HG02759 (cell line): ENCODE measurements at regions not wholly inside any gene's neighbourhood (a gene's known extent, or its start where the extent isn't known, plus 50 kb on each side); places are given as distances from the start of the nearest gene placed in this dataset.

ENCODE experiments used
- ATAC-seq: cut with Tn5 transposase; IDR thresholded peaks from one replicate; pipeline ENCODE4 v1.9.1; 2021; ENCODE audit warnings: mild to moderate bottlenecking, moderate library complexity; ENCODE audit not compliant: unreplicated experiment

DNA sequence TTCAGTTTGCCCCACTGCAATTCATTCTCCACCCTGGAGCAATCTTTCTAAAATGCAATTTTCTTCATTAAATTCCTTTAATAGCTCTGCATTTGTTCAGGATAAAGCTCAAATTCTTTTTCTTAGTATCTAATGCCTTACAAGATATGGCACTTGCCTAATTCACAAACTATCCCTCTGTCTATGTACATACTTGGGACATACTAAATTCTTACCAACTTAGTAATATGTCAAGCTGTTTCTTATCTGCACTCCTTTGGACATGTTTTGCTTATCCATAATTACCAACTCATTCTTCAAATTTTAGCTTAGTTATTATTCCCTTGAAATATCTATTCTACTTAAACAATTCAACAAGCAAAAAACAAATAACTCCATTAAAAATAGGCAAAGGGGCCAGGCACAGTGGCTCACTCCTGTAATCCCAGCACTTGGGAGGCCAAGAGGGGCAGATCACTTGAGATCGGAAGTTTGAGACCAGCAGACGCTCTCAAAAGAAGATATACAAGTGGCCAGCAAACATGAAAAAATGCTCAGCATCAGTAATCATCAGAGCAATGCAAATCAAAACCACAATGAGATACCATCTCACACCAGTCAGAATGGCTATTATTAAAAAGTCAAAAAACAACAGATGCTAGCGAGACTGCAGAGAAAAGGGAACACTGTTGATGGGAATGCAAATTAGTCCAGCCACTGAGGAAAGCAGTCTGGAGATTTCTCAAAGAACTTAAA is 96.9 kb downstream of the FAM76B start:
- ATAC-seq: no peak

DNA sequence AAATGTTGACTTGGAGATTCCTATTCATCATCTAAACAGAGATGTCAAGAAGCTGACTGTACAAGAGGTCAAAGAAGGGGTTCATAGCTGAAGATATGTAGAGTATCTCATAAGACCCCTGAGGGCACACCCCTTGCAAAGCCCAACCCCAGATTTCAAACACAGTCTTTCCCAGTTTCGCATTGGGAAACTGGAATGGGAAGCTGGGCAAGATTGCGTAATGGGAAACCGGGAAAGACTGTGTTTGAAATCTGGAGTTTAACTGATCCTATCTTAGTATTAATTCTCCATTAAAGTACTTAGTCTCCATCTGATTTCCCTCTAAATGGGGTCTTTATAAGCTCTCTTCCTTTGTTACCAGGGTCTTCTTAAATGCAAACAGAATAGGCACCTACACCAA is 99.5 kb downstream of the FAM76B start:
- ATAC-seq: no peak

DNA sequence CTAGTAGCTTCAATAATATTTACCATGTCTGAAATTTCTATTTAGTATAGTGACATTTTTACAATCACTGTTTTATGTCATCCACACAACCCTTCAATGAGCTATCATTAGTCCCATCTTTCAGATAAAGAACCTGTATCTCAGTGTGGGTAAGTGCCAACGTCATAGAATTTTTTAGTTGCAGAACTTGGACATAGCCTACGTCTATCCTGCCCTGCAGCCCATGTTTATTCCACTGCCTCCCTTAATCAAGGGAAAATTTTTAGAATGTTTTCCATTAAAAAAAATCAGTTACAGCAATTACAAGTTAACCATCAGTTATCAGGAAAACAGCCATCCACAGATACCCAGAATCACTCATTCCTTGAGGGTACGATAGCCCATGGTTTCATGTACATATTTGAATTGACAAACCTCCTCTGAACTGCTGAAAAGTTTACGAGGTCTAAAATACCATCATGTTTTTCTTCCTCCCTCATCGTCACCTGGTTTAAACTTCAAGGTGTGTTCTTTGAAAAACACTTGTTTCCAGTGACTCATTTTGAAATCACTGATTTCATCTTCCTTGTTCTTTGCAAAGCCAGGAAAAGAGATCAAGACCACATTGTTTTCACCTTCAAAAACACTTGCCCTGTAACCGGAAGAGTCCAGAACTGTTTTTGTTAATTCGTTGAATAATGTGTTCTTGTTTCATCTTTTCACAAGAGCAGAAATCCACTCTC is 100.9 kb downstream of the FAM76B start:
- ATAC-seq: no peak

DNA sequence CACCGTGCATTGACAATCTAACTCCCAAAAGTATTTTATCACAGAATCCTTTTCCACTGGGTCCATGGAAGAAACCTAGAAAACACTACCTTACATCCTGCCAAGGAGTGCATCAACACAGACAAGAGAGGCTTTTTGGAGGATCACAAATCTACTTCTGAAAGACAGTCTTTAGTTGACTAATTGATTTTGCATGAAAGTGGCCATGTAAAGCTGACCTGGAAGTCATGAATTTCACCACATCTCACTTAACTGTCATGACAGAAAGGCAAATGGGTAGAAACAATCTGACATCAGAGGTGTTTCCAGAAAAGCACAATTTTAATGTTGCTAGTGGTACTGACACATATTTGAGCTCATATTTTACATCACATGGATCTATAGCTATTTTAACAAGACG is 101.6 kb downstream of the FAM76B start:
- ATAC-seq: no peak

DNA sequence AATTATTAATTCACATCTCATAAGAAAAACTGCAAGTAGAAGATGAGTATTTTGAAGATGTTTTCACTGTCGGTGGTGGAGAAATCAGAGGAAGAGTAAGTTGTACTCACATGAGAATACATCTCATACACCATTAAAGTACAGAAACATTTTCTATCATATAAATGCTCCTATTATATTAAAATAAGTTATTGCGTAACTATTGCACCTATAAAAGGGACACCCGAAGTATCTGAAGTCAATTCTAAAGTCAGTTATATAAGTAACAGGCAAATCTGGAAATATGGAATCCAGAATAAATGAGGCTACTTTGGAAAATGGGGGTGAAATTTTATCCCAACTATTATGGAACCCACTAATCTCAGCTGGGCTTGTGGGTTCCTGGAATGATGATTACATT is 103.3 kb downstream of the FAM76B start:
- ATAC-seq: no peak

DNA sequence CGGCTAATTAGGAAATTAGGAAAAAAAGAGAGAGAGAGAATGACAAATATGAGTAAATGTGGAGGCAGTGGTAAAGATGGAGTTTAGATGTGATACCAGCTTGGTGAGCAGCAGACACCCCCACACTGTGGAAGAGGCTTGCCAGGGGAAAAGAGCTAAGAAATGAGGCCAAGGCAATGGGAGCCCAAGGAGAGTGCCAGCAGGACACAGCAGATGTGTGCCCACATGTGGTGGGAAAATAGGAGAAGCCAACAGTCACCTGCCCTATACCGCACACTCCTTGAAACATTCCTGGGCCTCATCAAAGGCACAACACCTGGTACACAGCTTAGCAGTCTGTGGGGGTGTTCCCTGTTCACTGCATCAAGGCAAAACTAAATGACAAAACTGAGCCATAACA is 104.9 kb downstream of the FAM76B start:
- no peak for ATAC-seq

DNA sequence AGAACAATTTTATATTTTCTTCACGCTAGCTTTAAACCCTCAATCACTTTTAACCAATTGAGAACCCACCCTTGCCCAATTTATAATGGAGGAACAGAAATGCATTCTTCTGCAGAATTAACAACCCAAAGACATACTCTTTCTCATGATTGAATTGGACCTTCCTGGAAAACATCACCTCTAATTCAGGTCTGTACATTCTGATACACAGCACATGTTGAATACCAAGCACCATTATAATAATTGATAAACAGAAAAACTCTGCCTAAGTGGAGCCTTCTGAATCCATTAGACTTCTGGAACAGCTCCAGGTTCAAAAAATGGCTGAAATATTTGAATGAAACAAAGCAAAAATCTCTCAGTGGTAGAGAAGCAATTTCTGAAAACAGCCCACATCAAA is 105.4 kb downstream of the FAM76B start:
- no peak for ATAC-seq

DNA sequence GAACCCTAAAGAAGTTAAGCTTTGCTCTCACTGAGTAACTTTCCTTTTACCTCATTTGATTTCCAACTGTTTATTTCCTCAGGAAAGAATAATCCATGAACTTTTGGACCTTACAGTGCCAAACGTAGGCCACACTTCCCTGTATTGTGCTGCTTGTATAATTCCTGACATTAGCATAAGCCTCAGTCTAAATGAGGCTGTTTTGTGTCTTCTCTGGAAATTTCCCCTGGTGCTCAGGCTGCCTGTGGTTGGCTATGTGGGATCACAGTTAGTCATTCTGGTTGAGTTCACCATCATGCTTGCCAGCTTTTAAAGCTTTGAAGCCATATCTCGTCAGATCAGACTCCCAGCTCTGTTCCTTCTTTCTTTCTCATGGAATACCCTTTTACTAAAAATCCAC is 107.0 kb downstream of the FAM76B start:
- peak; percentile 45 for ATAC-seq

DNA sequence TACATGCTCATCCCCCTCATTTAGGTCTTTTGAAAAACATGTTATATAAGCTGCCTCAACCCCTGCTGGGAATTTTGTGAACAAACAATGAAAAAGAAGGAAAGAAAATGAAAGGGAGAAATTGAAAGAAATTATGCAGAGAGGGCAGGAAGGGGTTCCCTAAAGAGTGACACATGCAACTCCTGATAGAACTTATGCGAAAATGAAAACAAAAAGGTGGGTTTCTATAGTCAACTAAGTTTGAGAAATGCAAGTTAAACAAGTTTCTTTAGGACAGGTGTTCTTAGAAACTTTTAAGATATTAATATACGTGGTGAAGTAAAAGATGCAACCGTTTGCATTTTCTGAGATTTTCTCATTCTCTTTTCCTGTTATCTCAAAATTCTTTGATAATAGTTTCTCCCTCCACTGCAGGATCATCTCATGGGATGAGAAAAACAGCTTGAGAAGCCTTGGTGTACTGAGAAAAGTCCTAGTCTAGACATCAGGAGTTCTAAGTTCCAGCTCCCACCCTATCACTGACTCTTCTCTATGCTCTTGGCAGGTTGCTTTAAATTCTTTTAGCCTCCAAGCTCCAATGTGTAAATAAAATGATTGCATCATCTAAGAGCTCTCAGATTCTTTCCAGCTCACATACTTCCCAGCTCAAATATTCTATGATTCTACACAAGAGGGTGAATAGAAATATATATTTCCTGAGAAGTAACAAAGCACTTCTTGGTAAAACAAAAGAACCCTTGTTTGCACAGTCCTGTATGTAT is 109.2 kb downstream of the FAM76B start:
- ATAC-seq: no peak

DNA sequence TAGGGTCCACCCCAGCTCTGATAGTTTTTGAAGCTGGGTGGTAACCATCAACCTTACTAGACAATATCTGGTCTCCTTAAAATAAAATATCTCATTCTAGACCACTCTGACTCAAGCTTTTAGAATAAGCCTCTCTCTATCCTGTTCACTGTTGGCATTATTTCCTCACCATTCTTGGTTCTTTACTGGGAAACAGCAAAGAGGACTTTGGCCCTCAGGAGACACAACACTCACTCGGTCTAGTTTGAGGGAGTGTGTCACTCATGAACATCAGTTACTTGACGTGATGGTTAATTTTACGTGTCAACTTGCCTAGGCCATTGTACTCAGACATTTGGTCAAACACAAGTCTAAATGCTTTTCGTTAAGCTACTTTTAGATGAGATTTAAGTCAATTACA is 110.6 kb downstream of the FAM76B start:
- no peak for ATAC-seq

DNA sequence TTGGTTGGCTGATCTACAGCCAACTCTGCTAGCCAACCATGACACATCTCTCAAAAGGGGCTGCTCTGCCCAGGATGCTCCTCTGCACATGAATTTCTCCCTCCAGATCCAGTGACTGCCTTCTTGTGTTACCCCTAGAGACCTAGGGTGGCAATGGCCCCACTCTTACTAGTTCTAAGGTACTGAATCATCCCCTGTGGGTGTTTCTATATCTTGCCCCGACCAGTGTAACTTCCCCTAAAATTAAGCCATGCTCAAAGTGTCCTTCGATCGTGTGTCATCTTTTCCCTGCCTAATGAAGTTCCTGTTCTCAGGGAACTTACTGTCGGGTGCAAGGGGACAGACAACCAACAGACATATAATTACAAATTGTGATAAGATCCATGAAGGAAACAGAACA is 113.3 kb downstream of the FAM76B start:
- ATAC-seq: no peak

DNA sequence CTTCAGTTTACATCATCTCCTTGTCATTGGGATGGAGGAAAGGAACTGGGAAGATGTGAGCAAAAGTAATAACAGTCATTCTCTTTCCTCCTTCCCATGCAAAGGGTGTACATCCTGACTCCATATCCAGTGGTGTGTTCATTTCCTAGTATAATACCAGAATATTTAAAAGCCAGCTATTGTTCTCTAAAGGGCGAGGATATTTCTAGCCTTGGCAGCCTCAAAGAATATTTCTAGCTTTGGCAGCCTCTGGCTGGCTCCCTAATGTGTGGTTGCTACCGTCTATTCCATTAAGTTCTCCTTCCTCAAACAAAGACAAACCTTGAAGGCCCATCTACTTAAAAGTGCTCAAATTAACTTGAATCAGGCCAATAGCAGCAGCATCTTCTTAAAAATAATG is 114.0 kb downstream of the FAM76B start:
- ATAC-seq: no peak

DNA sequence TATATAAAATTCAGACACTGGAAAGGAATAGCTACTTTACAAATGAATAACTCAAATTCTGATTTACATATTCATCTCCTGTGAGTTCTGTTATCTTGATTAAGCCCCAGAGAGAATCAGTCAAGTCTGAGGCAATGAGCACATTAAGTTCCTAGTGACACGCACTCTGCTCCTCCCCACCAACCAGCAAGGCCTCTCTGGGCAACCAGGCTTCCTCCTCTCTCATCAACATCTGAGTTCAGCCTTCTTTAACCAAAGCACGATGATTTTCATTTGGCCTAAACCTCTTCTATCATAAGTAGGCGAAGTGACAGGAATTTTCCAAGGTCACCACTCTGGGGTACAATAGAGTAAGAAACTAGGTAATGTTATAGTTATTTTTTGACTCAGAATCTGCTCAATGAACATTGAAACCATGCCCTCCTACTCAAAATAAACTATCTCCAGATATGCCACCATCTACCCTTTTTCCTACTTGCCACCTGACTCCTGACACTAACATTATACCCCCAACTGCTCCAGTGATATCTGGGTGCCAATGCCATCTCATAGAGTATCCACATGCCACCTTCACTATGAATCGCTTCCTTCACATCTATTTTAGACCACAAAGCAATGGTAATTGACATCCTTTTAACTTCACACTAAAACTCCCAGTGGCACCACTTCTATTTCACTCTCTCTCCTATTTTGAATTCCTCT is 114.8 kb downstream of the FAM76B start:
- no peak for ATAC-seq

DNA sequence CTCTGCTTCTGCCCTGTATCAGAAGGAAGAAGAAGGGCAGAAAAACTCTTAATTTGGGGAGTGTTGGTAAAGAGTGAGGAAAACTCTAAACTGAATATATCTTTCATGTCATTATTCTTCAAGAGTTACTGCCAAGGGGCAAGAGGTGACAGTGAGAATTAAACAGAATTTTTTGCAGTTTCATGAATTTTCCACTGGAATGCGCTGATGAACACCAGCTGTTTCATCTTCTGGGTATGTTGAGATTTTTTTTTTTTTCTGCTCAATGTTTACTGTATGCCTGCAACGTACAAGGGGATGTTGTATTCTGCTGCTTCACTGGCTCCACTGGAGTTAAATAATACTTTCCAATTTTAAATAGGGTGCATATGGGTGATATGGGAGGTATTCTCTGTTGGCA is 117.8 kb downstream of the FAM76B start:
- ATAC-seq: no peak

DNA sequence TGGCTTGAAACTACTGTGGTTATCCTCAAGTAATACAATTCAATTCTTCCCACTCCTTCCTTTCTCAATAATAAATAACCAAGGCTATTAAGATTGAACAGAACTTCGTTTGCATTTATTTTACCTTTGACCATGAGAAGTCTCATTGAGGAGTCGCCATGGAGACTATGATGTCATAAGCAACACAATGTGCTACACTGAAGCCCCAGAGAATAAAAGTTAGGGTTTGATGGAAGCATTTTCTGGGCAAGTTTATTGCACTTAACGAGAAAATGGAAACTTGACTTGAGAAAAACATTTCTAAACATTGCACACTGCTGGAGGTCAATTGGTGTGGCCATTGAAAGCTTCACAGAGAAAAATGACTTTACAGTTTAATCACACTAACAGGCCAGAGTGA is 121.5 kb downstream of the FAM76B start:
- no peak for ATAC-seq

DNA sequence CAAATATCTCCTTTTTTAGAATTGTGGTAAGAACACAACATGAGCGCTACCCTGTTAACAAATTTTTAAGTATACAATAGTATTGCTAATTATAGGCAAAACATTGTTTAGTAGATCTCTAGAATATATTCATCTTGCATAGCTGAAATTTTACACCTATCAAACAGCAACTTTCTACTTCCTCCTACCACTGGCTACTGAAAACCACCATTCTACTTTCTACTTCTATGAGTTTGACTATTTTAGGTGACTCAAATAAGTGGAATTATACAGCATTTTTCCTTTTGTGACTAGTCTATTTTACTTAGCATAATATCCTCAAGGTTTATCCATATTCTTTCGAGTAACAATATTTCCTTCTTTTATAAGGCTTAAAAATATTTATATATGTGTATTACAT is 128.4 kb downstream of the FAM76B start:
- no peak for ATAC-seq

DNA sequence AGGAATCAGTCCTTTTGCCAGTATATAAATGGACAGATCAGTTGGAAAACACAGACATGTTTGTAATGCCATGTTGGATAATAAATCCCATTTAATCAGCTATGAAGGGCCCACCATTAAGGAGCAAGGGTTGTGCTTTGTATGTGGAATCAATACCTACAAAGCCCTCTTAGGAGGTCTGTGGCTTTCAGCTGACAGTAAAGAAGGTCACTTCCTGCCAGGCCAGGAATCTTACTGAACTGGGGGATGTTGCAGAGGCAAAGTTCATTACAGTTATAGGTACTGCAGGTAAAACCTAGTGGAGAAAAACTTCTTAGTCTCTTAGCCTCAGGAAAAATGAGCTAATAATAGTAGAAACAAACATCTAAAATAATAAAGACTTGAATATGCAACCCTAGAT is 129.5 kb downstream of the FAM76B start:
- no peak for ATAC-seq

DNA sequence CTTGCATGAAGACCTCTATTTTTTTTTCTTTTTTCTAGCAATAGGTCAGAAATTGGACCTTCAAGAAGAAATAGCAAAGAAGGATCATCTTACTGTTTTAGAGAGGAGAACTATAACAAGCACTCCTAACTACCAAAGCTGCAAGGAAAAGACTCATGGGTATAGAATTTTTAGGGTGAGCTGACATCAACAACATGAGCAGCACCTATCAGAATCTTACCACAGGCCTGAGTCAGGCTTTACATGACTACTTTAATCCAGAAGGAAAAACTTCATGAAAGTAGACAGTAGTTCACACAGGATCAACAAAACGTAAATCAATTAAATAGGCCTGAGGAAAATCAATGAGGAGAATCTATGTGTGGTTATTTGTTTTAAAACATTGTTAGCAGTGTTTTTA is 130.5 kb downstream of the FAM76B start:
- no peak for ATAC-seq

DNA sequence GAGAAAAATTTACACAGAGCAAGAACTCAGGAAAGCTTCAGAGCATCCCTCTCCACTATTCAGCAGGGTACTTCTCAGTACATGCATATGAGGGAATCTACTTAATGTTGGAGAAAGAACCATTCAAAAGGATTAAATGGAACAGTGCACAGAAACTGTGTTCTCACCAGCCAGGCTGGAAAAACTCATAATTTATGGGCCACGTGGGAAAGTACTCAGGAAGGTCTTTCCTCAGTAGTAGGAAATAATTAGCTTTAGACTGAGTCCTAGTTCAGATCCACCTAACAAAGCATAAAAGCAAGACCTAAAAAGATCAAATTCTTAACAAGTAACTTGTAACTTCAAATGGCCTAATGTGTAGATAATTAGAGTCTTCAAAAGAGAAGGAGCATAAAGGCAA is 134.0 kb downstream of the FAM76B start:
- no peak for ATAC-seq

DNA sequence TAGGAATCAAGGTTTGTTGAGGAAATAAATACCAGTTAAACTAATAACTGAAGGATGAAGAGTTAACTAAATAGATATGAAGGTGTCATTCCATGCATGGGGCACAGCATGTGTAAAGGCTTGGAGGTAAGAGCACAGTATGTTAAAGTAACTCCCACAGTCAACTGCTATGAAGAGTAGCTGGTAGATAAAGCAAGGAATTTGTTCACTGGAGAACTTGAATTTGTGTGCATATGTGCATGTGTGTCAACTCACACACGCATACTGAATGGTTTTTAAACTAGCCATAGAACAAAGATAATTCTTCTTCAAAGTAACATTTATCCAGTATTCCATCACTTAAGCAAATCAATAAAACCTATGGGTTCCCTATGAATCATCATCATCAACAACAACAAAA is 135.9 kb downstream of the FAM76B start:
- ATAC-seq: no peak

DNA sequence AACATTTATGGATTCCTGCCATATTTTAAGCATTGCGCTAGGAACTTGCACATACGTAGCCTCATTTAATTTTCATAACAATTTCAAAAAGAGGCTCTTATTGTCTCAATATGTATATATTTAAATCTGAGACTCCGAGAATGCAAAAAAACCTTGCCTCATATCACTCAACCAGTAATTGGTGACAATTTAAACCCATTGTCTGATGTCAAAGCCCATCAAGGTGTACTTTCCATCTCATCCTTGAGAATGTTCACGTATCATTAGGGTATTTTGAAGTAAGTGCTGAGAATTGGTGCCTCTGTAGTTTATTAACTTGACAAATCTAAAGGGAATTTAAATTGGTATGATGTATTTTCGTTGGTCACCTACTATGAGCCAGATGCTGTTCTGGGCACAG is 136.5 kb downstream of the FAM76B start:
- ATAC-seq: no peak
